NOMO-1 treated with DMSO at 0.1 percent for 48 hours (cell line): ENCODE measurements at regions not wholly inside any gene's neighbourhood (a gene's known extent, or its start where the extent isn't known, plus 50 kb on each side); places are given as distances from the start of the nearest gene placed in this dataset.

Experiments
- DNase-seq: peaks from one replicate; lab custom pipeline; 2025; ENCODE audit not compliant: unreplicated experiment; lab: John Stamatoyannopoulos, UW

DNA sequence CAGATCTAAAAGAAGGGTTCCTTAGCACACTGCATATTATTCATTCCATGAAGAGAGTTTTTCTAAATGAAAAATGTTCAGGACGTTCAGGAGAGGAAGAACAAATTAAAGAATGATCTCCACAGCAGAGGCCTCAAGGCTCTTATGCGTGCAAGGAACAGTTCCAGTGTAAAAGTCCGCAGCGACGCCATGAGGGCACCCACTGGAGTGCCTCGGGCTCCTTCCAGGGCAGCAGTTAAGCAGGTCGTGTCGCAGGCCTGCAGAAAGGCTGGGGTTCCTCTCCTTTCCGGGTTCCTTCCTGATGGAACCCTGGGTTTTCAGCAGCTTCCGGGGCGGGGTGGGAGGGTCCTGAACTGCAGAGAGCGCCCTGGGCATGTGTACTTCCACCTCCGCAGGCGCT, 87.1 kb upstream of the SELENOP start:
- DNase-seq: no peak

DNA sequence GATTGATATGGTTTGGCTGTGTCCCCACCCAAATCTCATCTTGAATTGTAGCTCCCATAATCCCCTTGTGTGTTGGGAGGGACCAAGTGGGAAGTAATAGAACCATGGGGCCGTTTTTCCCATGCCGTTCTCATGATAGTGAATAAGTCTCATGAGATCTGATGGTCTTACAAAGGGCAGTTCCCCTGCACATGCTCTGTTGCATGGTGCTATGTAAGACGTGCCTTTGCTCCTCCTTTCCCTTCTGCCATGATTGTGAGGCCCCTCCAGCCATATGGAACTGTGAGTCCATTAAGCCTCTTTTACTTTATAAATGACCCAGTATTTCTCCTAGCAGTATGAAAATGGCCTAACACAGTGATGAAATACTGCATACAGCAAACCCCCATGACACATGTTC, 84.8 kb upstream of the SELENOP start:
- DNase-seq: no peak

DNA sequence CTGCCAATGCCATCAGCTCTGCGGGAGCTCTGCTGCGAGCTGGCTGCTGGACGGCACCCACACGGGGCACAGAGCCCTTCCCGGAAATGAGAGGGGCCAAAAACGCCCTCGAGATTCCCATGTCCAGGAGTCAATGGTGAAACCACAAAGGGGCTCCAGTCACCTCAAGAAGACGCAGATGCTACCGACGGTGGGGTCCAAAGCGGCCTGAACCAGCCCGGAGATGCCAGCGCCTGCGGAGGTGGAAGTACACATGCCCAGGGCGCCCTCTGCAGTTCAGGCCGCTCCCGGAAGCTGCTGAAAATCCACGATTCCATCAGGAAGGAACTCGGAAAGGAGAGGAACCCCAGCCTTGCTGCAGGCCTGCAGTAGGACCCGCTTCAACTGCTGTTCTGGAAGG, 82.4 kb upstream of the SELENOP start:
- DNase-seq: no peak

DNA sequence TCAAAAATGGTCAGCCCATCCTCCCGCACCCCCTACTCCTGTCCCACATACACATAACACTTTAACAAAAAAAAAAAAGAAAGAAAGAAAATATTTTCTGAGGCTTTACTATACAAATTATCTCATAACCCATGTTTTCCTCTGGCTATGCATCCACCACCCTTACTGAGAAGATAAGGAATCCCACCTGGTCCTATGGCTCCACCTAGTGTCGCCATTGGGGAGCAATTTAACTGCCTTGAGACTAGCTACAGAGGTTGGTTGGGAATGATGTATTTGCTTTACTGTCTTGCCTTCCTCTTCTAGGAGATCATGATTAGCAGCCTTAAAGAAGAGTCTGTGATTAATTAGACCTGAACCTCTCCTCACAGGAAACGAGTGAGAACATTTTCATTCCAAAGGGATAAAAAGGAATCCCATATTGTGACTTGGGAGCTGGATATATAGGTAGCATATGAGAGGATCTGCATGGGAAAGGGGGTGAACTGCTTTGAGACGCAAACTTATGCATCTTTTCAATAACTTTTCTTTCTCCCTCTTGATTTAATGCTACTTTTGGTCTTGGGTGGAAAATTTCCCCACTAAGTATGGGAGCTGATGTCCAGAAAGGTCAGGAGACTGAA, 77.7 kb upstream of the SELENOP start:
- peak; percentile 88 for DNase-seq

DNA sequence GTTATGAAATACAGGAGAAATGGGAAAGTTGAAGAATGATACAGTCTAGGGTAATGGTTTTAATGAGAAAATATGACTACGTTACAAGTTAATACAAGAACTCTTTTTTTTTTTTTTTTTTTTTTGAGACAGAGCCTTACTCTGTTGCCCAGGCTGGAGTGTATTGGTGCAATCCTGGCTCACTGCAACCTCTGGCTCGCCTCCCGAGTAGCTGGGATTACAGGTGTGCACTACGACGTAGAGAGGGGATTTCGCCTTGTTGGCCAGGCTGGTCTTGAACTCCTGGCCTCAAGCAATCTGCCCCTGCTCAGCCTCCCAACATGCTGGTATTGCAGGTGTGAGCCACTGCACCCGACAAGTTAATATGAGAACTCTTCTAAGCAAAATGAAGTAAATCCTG, 77.1 kb upstream of the SELENOP start:
- DNase-seq: no peak

DNA sequence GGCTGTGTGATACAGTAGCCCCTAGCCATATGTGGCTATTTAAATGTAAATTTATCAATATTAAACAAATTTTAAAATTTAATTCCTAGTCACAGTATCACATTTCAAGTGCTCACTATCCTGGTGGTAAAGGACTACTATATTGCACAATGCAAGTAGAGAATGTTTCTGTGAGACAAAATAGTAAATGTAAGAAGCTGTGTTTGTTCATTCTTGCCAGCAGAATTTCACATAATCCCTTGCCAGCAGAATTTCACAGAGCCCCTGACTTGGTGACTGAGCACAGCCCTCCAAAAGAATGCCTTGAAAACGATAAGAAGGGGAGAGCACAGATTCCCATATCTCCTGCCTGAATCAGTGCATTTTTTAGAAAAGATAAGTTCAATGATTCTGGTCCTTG, 75.9 kb upstream of the SELENOP start:
- no peak for DNase-seq

DNA sequence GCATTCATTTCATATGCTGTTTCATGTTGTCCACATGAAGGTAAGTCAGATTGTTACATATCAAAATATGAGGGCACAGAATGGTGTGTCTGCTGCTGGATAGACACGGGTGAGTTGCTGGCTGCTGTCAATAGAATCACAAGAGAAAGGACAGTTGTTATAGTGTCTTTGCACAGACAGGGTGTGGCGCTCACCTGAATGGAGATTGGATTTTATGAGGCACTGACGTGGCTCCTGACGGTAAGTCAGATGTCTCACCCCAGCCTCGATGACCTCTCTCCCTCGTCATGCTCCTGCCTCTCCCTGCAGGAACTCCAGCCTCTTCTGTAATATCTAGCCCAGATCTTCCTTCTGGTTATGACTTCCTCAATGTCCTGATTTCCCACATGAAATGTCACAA, 75.4 kb upstream of the SELENOP start:
- DNase-seq: no peak

DNA sequence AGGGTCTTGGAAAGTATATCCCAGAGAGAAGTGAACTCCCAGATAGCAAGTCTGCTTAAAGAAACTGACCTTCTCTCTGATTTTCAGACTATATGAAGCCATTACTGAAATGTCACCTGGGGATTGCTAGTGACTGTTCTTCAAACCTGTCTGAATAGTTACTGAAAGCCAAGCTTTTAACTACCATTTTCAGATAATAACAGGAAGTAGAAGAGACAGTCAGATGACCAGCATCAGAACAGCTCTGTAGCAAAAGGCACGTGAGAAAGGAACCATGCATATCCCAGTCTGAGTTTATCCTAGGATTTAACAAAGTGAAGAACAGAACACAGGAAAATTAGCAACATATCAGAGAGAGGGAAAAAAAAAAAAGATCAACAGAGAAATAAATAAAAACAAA, 74.9 kb upstream of the SELENOP start:
- DNase-seq: peak; percentile 16

DNA sequence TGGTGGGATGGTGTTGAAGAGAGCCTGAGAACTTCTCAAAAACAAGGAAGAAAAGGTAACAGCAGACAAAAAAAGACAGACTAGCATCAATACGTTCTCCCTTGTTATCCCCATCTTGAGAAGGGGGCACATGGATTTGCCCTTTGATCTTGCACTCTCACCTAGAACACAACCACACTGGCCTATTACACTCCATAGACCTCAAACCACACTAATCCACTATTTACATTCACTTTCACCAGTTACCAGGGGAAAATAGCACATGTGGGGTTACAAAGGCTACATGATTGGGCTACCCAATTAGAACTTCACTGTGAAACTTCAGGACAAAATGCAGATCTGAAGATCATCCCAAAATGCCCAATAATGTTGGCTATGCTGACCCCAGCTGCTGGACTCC, 72.6 kb upstream of the SELENOP start:
- no peak for DNase-seq

DNA sequence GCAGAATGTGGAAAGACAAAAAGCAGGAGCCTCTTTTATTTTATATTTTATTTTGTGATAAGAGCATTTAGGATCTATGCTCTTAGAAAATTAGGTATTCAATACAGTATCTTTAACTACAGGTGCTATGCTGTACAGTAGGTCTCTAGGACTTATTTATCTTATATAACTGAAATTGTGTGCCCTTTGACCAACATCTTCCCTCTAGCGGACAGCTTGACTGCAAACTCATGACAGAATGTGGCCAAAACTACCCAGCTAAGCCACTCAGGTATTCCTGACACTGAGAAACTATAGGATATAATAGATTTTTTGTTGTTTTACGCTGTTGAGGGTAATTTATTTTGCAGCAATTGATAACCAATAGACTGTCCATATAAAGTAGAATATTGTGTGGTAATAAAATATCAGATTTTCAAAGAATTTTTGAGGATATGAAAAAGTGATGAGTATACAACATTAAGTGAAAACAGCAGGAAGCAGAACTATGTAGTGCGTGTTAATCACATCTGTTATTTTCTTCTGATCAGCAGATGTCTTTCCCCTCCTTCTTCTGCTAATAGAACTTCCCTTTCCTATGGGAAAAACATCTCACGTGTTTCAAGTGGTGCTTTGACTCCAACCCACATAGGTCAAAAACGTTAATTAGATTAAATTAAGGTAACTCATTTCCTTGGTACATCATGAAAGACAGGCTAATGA, 69.9 kb upstream of the SELENOP start:
- DNase-seq: no peak

DNA sequence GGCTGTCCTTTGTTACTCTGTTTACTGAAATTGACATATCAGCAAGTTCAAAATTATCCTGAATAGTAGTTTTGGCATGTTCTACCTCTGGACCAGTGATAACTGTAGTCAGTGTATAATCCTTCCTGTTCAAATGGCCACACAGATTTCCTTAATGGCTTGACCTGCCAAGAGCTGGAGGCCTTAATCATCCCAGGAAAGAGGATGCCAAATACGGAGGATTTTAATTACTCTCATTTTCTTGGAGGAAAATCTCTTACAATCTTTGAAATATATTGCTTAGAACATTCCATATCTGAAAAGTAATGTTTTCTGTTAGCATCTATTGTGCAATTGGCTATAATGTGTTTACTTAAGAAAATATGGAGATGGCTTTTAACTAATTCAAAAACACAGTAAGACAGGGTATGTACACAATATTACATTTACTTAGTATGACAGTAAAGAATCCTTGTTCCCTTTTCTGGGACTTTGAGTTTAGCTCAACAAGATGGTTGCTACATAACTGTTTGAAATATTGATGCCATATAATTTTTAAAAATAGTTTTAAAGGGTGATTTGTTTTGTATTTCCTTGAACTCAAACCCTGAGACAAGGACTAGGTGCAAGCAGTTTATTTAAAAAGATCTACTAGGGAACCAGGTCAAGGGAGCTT, 68.9 kb upstream of the SELENOP start:
- no peak for DNase-seq

DNA sequence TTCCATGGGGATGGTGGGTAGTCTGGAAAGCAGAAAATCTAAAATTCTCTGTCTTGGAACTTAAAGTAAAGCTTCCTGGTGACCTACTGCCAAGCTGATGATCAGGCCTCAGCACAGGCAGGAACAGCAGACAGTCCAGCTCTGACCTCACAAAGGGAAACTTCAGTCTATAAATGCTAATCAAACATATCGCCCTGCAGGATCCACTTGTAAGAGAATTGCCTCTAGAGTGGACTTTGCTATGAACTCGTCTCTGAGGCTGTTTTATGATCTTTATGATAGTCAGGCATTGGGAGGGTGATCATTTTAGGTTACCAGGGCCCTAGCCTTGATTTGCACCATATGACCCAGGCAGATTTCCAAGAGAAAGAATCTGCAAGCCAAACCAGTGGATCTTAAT, 67.6 kb upstream of the SELENOP start:
- no peak for DNase-seq

DNA sequence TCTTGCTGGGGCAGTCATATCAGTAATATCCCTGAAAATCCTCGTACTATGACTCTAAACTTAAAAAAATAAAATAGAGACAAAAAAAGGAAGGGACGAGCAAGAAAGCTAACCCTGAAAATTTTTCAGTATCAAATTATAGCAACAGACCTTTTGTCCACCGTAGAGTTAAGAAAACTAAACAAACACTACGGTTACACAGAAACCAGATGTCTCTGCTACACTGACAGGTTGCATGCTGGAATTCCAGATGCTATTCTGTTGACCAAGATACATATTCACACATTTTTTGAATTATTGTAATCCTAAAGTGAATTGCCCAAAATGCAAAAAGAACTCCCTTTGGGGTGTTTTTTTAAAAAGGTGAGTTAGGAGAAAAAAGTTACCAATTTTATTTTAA, 66.9 kb upstream of the SELENOP start:
- no peak for DNase-seq

DNA sequence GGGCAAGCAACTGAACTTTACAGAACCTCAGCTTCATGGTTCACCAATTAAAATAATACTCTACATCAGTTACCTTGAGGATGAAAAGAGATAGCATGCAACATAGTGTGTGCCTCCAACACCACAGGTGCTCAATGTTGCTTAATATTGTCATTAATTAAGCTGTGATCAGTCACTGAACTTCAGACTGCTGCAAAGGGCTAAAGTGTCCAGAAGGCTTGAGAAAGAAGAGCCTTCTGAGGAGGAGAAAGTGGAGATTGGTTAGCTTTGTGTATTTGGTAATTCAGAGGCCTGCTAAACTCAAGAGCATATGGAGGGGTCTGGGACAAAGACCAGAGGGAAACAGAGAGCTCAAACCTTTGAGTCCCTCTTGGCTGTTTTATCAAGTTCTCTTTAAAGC, 66.3 kb upstream of the SELENOP start:
- DNase-seq: no peak

DNA sequence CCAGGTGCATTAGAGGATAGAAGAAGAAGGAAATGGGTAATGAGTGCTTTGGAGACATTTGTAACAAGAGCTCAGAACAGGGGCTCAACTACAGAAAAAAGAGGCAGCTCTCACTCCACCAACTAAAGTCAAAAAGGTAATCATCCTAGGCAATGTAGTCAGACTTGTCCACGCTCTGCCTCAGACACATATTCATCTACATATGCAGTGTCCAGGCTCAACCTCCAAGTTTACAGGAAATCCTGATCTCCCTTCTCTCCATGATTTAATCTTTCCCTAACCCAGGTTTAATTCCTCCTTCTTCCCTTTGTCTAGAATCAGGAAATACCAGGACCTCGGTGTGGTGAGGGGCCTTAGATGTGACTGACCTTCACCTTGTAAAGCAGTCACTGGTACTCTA, 65.7 kb upstream of the SELENOP start:
- no peak for DNase-seq

DNA sequence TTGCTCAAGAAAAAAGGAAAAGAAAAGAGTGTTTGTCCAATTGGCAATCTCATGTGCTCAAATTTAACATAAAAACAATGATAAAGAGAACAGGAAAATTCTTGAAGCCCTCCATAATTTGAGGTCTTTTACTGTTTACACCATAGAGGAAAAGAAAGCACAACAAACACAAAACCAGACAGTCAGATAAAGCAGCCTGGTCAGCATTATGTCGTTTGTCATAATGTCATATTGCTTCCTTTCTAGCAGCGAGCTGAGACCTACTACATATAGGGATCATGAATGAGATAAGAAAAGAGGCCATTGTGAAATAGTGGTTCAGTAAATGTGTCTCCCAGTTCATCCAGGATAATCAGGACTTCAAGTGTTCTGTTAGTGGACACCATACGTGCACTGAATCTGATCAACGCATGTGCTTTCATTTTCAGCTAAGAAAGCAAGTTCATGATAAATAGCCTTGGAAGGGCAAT, 64.7 kb upstream of the SELENOP start:
- DNase-seq: no peak

DNA sequence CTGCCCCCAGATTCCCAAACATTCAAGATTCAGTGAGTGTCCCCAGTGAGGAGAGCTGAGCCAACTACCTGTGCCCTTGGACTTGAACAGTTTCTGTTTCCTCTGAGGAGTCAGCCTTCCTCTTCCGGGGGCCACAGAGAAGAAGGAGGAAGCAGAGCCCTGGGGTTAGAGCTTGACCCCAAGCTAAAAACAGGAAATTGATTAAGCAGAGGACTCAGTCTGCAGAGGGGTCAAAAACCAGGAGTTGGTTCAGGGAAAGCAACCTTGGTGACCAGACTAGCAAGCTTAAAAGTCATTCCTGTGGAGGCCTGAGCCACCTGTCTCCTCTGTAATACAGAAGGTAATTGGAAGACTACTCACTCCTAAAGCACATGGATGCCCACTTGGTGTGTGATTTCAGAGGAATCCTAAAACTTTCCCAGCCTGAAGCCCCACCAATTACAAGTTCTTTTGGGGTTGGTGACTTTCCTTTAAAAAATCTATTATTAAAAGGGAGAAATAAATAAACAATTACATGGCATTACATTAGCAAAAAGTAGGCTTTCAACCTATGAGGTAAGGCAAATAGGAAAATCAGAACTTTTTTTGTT, 64.2 kb upstream of the SELENOP start:
- DNase-seq: peak; percentile 74

DNA sequence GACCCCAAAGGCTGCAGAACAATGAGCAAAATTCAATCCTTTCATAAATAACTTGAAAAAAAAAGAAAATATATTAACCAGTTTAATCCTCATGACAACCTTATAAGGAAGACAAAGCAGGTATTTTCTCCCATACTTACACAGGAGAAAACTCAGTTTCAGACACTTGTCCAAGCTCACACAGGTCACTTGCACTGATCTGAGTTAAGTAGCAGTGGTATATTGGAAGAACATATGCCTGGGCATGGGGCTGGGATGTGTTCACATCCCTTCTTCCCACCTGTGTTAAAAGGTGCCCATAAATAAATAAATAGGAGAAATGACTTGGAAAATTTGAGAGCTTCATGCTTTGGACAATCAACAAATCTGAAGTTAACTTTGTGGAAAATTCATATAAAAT, 63.5 kb upstream of the SELENOP start:
- no peak for DNase-seq

DNA sequence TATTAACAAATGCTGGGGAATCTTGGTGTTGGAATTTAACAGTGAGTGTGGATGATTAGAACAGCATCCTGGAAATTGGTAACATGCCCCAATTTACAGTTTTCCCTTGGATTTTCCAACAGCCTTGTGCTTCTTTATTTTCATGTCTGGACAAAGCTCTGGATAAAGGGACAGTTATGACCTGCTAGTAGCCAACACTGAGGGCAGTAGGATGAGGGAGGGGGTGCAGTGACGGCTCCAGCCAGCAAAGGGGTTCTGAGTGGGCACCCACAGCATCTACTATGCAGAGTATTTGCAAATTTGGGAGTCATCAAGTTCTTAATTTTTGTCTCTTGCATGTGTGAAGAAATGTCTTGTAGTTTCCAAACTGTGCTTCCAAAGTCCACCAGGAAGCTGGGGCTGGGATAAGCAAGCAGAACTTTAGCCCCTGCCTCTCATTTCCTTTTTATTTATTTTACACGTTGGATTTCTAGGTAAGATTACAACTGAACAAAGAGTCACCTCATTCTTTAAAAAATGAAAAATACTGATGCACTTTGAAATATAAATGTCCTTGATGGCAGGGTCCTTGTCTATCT, 63.0 kb upstream of the SELENOP start:
- DNase-seq: no peak

DNA sequence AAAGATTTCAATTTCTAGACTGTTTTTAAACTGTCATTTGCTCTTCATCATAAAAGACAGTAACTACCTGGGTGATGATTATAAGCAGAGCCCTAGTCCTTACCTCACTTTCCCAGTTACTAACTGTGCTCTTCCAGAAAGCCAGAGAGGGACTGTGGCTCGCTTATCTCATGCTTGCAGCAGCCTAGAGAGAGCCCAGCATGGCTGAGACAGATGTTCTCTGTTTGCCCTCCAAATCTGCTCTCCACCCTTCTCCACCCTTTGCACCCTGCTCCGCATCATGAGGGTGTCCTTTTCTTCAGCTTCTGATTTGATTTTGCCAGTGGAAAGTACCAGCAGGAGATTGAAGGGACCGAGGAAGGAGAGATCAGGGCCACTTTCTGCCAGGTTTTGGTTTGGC, 61.2 kb upstream of the SELENOP start:
- no peak for DNase-seq

DNA sequence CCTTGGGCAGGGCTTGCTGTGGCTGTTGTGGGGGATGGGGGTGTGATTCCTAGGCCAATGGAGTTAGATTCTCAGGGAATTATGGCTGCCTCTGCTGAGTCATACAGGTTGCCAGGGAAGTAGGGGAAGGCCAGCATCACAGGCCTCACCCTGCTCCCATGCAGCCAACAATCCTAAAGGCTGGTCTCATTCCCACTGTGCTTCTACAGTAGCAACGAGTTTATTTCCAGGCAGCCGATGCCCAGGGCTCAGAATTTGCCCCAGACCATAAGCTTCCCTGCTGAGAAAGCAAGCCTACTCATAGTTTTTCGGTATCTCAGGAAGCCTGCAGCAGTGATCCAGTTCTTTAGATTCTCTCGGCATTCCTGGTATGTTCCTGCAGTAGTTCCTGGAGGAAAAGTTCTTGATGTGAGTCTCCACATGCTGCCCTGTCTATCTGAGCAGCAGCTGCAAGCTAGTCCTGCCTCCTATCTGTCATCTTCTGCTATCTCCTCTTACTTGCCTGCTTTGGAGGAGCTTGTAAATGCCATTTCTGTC, 59.3 kb upstream of the SELENOP start:
- no peak for DNase-seq
